ENCODE measurements at regions not wholly inside any gene's neighbourhood (a gene's known extent, or its start where the extent isn't known, plus 50 kb on each side); places are given as distances from the start of the nearest gene placed in this dataset.
A peak's percentile ranks its signal among the peaks of the same experiment; 100 is the strongest.

- DNase-seq: no peak
Measured at GRCh38 chr16:49910541-49911071, 54.7 kb upstream of the ZNF423 start.

- no peak for DNase-seq
Measured at GRCh38 chr16:49911430-49911829, 55.5 kb upstream of the ZNF423 start.

DNA sequence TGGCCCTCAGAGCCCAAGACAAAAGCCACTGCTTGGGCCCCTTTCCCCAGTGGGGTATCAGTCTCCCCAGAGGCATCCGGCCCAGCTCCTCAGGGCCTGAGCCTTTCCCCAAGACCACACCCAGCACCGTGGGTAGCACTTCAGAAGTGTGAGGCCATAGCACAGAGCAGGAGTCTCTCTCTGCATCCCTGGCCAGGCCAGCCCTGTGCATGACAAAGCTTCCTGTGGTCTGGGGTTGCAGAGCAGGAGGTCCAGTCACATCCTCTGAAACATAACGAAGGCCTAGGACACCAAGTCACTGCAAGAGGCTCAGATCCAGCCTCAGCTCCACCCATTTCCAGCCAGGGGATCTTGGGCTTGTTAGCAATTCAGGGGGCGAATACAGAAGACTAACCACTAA, 56.8 kb upstream of the ZNF423 start:
- DNase-seq: no peak

DNA sequence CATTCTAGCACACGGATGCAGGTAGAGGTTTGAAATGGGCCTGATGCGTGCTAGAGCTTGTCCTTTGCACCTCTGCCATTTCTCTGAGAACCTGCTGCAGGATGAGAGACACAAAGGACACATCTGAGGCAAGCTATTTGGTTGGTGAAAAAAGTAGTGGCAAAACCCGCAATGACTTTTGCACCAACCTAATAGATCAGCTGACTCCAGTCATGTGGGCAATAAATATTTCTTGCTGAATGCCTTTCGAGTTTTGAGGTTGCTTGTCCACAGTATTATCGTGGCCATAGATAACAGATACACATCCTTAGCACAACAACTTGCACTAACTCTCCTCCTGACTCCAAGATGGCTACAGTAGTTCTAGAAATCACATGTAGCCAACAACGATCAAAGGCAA, 57.8 kb upstream of the ZNF423 start:
- DNase-seq: no peak

- no peak for DNase-seq
Measured at GRCh38 chr16:49914657-49915056, 58.7 kb upstream of the ZNF423 start.

DNA sequence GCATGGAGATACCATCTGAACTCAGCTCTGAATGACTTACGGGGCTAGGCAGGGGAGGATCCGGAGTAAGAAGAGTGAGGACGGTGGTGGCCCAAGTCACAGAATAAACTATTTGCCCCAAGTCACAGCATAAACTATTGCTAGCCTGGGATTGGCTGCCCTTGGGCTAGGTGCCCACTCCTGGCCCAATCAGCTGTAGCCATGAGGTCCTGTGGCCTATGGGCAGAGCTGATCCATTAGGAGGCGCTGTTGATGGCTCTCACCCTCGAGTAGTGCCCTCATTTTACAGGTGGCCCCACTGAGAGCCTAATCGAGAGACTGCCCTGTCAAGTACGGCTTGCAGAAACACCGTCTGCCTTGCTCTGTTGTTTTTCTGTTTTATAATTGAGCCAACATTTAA, 62.3 kb upstream of the ZNF423 start:
- no peak for DNase-seq

GRCh38 chr16:49919327-49919726, 63.4 kb upstream of the ZNF423 start:
- no peak for DNase-seq

GRCh38 chr16:49920397-49920796, 64.5 kb upstream of the ZNF423 start:
- DNase-seq: no peak

GRCh38 chr16:49921106-49921505, 65.2 kb upstream of the ZNF423 start:
- DNase-seq: no peak

- DNase-seq: peak; percentile 20
Measured at GRCh38 chr16:49921791-49922456, 66.0 kb upstream of the ZNF423 start.

- DNase-seq: no peak
Measured at GRCh38 chr16:49923411-49923810, 67.5 kb upstream of the ZNF423 start.

DNA sequence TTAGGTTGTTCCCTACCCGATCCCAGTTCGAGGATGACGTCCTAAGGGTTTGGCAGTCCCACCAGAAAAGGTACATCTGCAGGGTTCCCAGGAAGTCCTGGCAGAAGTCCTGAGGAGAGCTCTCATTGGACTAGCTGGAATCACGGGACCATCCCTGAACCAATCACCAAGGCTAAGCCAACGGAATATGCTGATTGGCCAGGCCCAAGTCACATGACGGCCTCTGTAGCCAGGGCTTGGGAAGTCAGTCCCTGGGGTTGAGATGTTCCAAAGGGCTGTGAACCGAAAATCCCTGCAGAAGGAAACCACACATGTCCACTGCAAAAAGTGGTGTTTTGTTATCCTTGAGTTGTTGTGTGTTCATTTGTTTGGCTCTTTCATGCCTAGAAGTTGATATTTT, 68.2 kb upstream of the ZNF423 start:
- no peak for DNase-seq

GRCh38 chr16:49926941-49927340, 71.0 kb upstream of the ZNF423 start:
- DNase-seq: no peak

DNA sequence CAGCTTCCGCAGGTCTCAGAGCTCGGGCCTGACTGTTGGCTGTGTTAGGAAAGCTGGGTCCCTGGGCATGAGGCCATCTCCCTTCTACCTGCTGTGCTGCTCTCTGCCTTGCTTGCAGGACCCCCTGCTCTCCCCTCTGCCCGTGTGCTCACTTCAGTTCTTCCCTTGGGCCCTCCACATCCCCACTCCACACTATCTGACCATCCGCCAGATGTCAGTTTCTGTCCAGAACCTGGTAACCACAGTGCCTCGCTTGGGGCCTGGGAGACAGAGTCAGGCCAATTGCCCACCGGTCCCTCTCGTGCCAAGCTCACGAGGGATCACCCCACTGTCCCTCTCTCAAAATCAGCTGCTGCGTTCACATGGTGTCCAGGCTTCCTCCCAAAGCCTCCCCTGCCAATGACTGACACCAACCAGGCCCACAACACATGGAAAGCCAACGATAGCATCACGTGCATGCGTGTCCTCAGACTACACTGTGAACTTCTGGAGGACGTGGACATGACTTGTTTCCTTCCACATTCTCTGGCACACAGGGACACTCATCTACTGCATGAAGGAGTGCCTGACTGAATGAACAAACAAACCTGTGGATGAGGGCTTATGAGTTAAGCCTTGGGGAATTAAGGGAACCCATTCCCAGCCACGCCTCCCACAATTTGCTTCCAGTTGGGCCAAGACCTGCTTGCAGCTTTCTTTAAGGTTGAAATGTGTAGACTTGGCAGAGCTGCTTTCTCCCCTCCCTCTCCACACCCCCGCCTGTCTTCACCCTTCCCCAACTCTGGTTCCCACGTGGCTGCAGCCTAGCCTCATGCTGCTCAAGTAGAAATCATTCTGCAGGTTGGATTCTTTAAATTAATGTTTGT, 72.5 kb upstream of the ZNF423 start:
- DNase-seq: no peak

GRCh38 chr16:49929626-49930025, 73.7 kb upstream of the ZNF423 start:
- no peak for DNase-seq

- DNase-seq: no peak
Measured at GRCh38 chr16:49930841-49931240, 74.9 kb upstream of the ZNF423 start.

DNA sequence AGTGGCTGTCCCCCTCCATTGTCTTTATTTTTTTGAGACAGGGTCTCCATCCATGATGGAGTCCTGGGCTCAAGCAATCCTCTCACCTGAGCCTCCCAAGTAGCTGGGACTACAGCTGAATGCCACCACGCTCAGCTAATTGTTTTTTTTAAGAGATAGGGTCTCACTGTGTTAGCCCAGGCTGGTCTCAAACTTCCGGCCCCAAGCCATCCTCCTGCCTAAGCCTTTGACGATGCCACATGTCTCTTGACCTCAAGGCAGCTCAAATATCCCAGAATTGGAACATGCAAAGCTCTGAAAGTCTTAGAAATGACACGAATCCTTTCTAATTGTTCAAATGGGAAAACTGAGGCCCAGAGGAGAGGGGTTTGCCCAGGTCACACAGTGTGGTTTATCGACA, 75.4 kb upstream of the ZNF423 start:
- no peak for DNase-seq

GRCh38 chr16:49931916-49932315, 76.0 kb upstream of the ZNF423 start:
- no peak for DNase-seq

GRCh38 chr16:49932434-49932833, 76.5 kb upstream of the ZNF423 start:
- DNase-seq: no peak

DNA sequence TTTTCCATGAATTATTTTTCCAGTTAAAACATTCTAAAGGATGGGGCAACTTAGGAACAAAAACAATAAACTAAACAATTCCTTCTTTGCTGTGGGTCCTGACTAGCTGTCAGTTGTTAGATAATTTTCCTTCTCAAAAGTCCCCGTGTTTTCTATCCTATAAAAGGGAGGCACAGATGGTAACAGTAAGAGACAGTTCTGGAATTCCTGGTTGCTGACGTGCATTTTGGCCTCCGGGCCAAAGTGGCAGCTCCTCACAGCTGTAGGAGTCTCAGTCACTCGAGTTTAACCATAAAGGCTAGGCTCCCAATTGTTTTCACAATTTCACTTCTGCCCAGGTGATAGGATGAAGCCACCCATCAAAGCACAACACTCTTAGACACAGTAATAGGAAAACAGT, 77.0 kb upstream of the ZNF423 start:
- no peak for DNase-seq

GRCh38 chr16:49936791-49937190, 80.9 kb upstream of the ZNF423 start:
- no peak for DNase-seq

DNA sequence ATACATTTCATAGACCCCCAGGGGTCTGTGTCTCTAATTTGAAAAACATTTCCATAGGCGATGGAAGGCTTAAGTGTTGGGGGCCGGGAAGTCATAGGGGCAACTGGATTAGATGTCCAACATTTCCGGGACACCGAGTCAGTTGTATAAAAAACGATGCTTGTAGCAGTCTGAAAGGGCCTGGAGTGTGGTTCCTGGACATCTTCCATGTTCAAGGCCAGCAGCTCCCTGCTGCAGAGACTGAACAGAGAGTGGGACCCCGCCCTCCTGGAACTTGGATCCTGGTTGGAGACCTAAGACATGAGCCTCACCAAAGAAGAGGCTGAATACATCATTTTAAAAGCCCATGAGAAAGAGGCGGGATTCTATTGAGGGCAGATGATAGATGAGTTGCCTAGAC, 82.0 kb upstream of the ZNF423 start:
- DNase-seq: no peak

DNA sequence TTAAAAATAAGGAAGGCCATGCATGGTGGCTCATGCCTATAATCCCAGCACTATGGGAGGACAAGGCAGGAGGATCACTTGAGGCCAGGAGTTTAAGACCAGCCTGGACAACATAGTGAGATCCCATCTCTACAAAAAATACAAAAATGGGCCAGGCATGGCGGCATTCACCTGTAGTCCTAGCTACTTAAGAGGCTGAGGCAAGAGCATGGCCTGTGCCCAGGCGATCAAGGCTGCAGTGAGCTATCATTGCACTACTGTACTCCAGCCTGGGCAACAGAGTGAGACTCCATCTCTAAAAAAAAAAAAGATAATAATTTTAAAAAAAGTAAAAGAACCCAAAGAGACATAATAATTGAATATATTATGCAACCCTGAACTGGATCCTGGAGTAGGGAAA, 83.6 kb upstream of the ZNF423 start:
- no peak for DNase-seq

DNA sequence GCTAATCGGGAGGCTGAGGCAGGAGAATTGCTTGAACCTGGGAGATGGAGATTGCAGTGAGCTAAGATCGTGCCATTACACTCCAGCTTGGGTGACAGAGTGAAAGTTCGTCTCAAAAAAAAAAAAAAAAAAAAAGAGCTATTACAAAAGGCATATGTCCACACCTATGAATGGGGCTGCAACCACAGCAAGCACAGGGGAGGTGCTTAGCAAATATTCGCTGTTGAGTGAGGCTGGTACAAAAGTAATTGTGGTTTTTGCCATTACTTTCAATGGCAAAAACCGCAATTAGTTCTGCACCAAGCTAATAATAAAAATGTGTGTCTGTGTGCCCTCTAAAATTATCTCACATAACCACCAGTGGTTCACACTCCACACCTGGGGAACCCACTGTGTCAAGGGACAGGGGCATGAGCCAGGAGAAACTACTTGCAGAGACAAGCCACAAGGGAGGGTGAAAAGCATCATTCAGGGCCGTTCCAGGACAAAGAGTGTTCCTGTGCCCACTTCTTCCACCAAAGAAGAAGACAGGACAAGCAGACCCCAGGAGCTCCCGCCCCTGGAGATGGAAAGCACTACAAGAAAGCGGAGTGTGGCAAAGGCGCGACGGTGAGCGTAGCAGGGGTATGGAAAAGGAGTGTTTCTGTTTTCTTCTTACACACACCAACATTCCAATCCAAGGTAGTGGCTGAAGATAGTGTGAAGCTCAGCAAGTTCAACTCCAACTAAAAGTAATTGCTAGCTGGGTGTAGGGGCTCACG, 84.4 kb upstream of the CNEP1R1 start:
- no peak for DNase-seq
